ENCODE measurements at regions not wholly inside any gene's neighbourhood (a gene's known extent, or its start where the extent isn't known, plus 50 kb on each side); places are given as distances from the start of the nearest gene placed in this dataset.

- H3K36me3 ChIP-seq (ENCODE audit: insufficient read depth, low read length): no peaks in the 10 kb centered on the region
- H2AFZ ChIP-seq (ENCODE audit: low read length): no peak overlapping the region
- no peaks in the 10 kb centered on the region for H4K20me1 ChIP-seq (ENCODE audit: insufficient read depth, low read length, poor library complexity, severe bottlenecking)
- no peaks in the 10 kb centered on the region for H3K4me1 ChIP-seq (ENCODE audit: insufficient read depth, low read length, poor library complexity, severe bottlenecking)
- no peaks in the 10 kb centered on the region for H3F3A ChIP-seq (ENCODE audit: low read depth)
- no peak overlapping the region for H3K4me3 ChIP-seq (ENCODE audit: low read length, poor library complexity, severe bottlenecking)
- no peak overlapping the region for H3K9ac ChIP-seq (ENCODE audit: low read depth, low read length, poor library complexity, severe bottlenecking)
- no peaks in the 10 kb centered on the region for H3K9me3 ChIP-seq (ENCODE audit: insufficient read depth, low read depth, low read length)
- no peaks in the 10 kb centered on the region for H3K9me2 ChIP-seq (replicated peaks; ENCODE audit: low read depth, low read length)
- no peaks in the 10 kb centered on the region for H3K79me2 ChIP-seq (ENCODE audit: insufficient read depth, low read length)
- H3K27me3 ChIP-seq (ENCODE audit: insufficient read depth, low read length, poor library complexity, severe bottlenecking): no peaks in the 10 kb centered on the region
- TF ChIP-seq EZH2phosphoT487 (IDR thresholded peaks at IDR 0.05; ENCODE audit: borderline replicate concordance) (no peak), CTCF (conservative IDR thresholded peaks at IDR 0.05; ENCODE audit: low read length) (no peak)
- H3K4me2 ChIP-seq (ENCODE audit: low read depth, low read length, poor library complexity, severe bottlenecking): no peak overlapping the region
These were observed 1440.1 kb downstream of the OTOL1 start for GRCh38 chr3:162936706-162937105.

- Histone ChIP-seq H3K4me1 (ENCODE audit: insufficient read depth, low read length, poor library complexity, severe bottlenecking) (no peaks in the 10 kb centered on the region), H3K9ac (ENCODE audit: low read depth, low read length, poor library complexity, severe bottlenecking) (no peak overlapping the region), H3K79me2 (ENCODE audit: insufficient read depth, low read length) (no peaks in the 10 kb centered on the region), H4K20me1 (ENCODE audit: insufficient read depth, low read length, poor library complexity, severe bottlenecking) (no peaks in the 10 kb centered on the region), H3K4me3 (ENCODE audit: low read length, poor library complexity, severe bottlenecking) (no peak overlapping the region), H3K27me3 (ENCODE audit: insufficient read depth, low read length, poor library complexity, severe bottlenecking) (no peaks in the 10 kb centered on the region), H3K36me3 (ENCODE audit: insufficient read depth, low read length) (no peaks in the 10 kb centered on the region), H3K9me3 (ENCODE audit: insufficient read depth, low read depth, low read length) (no peaks in the 10 kb centered on the region), H2AFZ (ENCODE audit: low read length) (no peak overlapping the region), H3K9me2 (replicated peaks; ENCODE audit: low read depth, low read length) (no peaks in the 10 kb centered on the region), H3K4me2 (ENCODE audit: low read depth, low read length, poor library complexity, severe bottlenecking) (no peak overlapping the region), H3F3A (ENCODE audit: low read depth) (no peaks in the 10 kb centered on the region)
- TF ChIP-seq EZH2phosphoT487 (IDR thresholded peaks at IDR 0.05; ENCODE audit: borderline replicate concordance) (no peak), CTCF (conservative IDR thresholded peaks at IDR 0.05; ENCODE audit: low read length) (no peak)
These were observed 1441.5 kb downstream of the OTOL1 start for GRCh38 chr3:162938083-162938482.

DNA sequence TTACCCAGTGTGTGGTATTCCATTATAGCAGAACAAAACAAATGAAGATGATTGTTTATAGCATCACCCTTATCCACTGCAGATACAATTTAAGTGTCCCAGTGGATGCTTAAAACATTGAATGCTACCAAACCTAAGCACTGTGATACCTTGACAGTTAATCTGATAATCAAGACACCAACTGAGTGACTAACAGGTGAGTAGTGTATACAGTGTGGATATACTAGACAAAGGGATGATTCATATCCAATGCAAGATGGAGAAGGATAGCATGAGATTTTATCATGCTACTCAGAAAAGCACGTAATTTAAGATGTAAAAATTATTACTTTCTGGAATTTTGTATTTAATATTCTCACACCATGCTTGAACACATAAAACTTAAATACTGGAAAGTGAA, 1449.0 kb downstream of the OTOL1 start:
- Histone ChIP-seq H3F3A (ENCODE audit: low read depth) (no peaks in the 10 kb centered on the region), H3K4me3 (ENCODE audit: low read length, poor library complexity, severe bottlenecking) (no peak overlapping the region), H3K4me1 (ENCODE audit: insufficient read depth, low read length, poor library complexity, severe bottlenecking) (no peaks in the 10 kb centered on the region), H3K9ac (ENCODE audit: low read depth, low read length, poor library complexity, severe bottlenecking) (no peak overlapping the region), H3K79me2 (ENCODE audit: insufficient read depth, low read length) (no peaks in the 10 kb centered on the region), H3K27me3 (ENCODE audit: insufficient read depth, low read length, poor library complexity, severe bottlenecking) (no peaks in the 10 kb centered on the region), H2AFZ (ENCODE audit: low read length) (no peak overlapping the region), H3K4me2 (ENCODE audit: low read depth, low read length, poor library complexity, severe bottlenecking) (no peak overlapping the region), H4K20me1 (ENCODE audit: insufficient read depth, low read length, poor library complexity, severe bottlenecking) (no peaks in the 10 kb centered on the region), H3K9me2 (replicated peaks; ENCODE audit: low read depth, low read length) (no peaks in the 10 kb centered on the region), H3K9me3 (ENCODE audit: insufficient read depth, low read depth, low read length) (no peaks in the 10 kb centered on the region), H3K36me3 (ENCODE audit: insufficient read depth, low read length) (no peaks in the 10 kb centered on the region)
- no peak for TF ChIP-seq CTCF (conservative IDR thresholded peaks at IDR 0.05; ENCODE audit: low read length)
- no peak for TF ChIP-seq EZH2phosphoT487 (IDR thresholded peaks at IDR 0.05; ENCODE audit: borderline replicate concordance)

Measured in Loucy (cell line).